H1 (cell line): ENCODE measurements at regions not wholly inside any gene's neighbourhood (a gene's known extent, or its start where the extent isn't known, plus 50 kb on each side); places are given as distances from the start of the nearest gene placed in this dataset.
A peak's percentile ranks its signal among the peaks of the same experiment; 100 is the strongest.

Experiments
- CTCF ChIA-PET: fragments of 300-600 bp; sonication (Branson Sonifier 250); formaldehyde crosslinking; loops from one replicate; lab custom pipeline; 2021; ENCODE audit not compliant: partially characterized antibody; lab: Charles Lee
- POLR2A ChIA-PET: fragments of 300-600 bp; sonication (Branson Sonifier 250); formaldehyde crosslinking; loops from one replicate; lab custom pipeline; 2021; ENCODE audit warnings: inconsistent platforms; ENCODE audit not compliant: partially characterized antibody; lab: Charles Lee
- DNase-seq, 2 experiments: peaks; one replicate each; pipeline versions ENCODE4 v3.0.0 to v3.0.0-alpha.2; 2010 to 2022; ENCODE audit warnings: low spot score in 2 of 2, low read depth in 1 of 2, mixed read lengths in 1 of 2
- FAIRE-seq: peaks from 2 replicates; lab custom pipeline; 2011; peaks lifted over from hg19 to GRCh38; lab: Jason Lieb, UNC
- H2AFZ ChIP-seq: 2 replicates; pipeline ENCODE4 v1.8.1; 2012; ENCODE audit warnings: low read length, inconsistent platforms
- H2AK5ac ChIP-seq: 2 replicates; pipeline ENCODE4 v1.6.1; 2013; ENCODE audit warnings: low read depth, low read length
- H2BK120ac ChIP-seq: replicated peaks from 2 replicates; pipeline ENCODE3; 2013; ENCODE audit warnings: low read depth, low read length, inconsistent platforms
- H2BK12ac ChIP-seq: 2 replicates; pipeline ENCODE4 v1.6.1; 2013; ENCODE audit warnings: low read depth, low read length
- H2BK15ac ChIP-seq: 2 replicates; pipeline ENCODE4 v1.6.1; 2013; ENCODE audit warnings: low read length
- H2BK20ac ChIP-seq: 2 replicates; pipeline ENCODE4 v1.6.1; 2013; ENCODE audit warnings: low read length
- H2BK5ac ChIP-seq: 2 replicates; pipeline ENCODE4 v1.6.1; 2013; ENCODE audit warnings: low read depth, low read length
- H3K14ac ChIP-seq: 2 replicates; pipeline ENCODE4 v1.6.1; 2013; ENCODE audit warnings: inconsistent platforms; ENCODE audit not compliant: insufficient read length
- H3K18ac ChIP-seq: 2 replicates; pipeline ENCODE4 v1.6.1; 2013; ENCODE audit warnings: low read length; ENCODE audit errors: extremely low read depth
- H3K23ac ChIP-seq: 2 replicates; pipeline ENCODE4 v1.6.1; 2013; ENCODE audit warnings: inconsistent platforms; ENCODE audit not compliant: insufficient read length
- H3K23me2 ChIP-seq: 2 replicates; pipeline ENCODE4 v1.6.1; 2013; ENCODE audit warnings: low read depth, low read length
- H3K27ac ChIP-seq: 2 replicates; pipeline ENCODE4 v1.6.1; 2011; ENCODE audit warnings: low read depth, low read length, inconsistent platforms
- H3K27me3 ChIP-seq, 4 experiments: replicated peaks in 1 of 4; 1 replicate in 1 of 4; 2 replicates in 3 of 4; pipeline versions ENCODE4 v1.6.1 to v1.8.1; 2011 to 2013; ENCODE audit warnings: low read length in 3 of 4, mild to moderate bottlenecking in 3 of 4, inconsistent platforms in 2 of 4, mixed read lengths in 2 of 4, moderate library complexity in 1 of 4; ENCODE audit not compliant: control insufficient read depth in 3 of 4, insufficient read depth in 3 of 4; ENCODE audit errors: extremely low read depth in 1 of 4
- H3K36me3 ChIP-seq, 4 experiments: 2 replicates each; pipeline versions ENCODE4 v1.6.1 to v1.8.1; 2011 to 2013; ENCODE audit warnings: mild to moderate bottlenecking in 4 of 4, low read length in 3 of 4, moderate library complexity in 2 of 4, control low read depth in 1 of 4, inconsistent platforms in 1 of 4; ENCODE audit not compliant: insufficient read depth in 4 of 4, control insufficient read depth in 2 of 4
- H3K4ac ChIP-seq: replicated peaks from 2 replicates; pipeline ENCODE3; 2013; ENCODE audit warnings: low read length, low read depth, mixed read lengths, inconsistent platforms; ENCODE audit not compliant: insufficient read length
- H3K4me1 ChIP-seq, 4 experiments: replicated peaks in 1 of 4; 1 replicate in 1 of 4; 2 replicates in 3 of 4; pipeline versions ENCODE4 v1.6.1 to v1.8.1; 2011 to 2013; ENCODE audit warnings: low read length in 3 of 4, inconsistent platforms in 2 of 4, mixed read lengths in 1 of 4; ENCODE audit not compliant: insufficient read depth in 4 of 4, control insufficient read depth in 3 of 4
- H3K4me2 ChIP-seq, 2 experiments: 2 replicates each; pipeline versions ENCODE4 v1.6.1 to v1.8.1; 2011 to 2013; ENCODE audit warnings: low read depth in 2 of 2, low read length in 2 of 2, control low read depth in 1 of 2, inconsistent platforms in 1 of 2, mild to moderate bottlenecking in 1 of 2; ENCODE audit not compliant: insufficient read depth in 1 of 2
- H3K4me3 ChIP-seq, 4 experiments: fragments of 200-600, 300-600 bp in 1 of 4; sonication (generic), shearing (Covaris generic), sonication (Bioruptor Twin) in 1 of 4; 2 replicates each; pipeline versions ENCODE4 v1.5.1 to v1.8.1; 2011 to 2016; ENCODE audit warnings: low read length in 4 of 4, low read depth in 3 of 4, control low read depth in 2 of 4, inconsistent platforms in 2 of 4, mild to moderate bottlenecking in 2 of 4, mixed read lengths in 1 of 4, moderate library complexity in 1 of 4; ENCODE audit not compliant: insufficient read depth in 2 of 4; ENCODE audit errors: extremely low read depth in 1 of 4
- H3K56ac ChIP-seq: replicated peaks from 2 replicates; pipeline ENCODE3; 2013; ENCODE audit warnings: low read depth, mild to moderate bottlenecking, mixed read lengths, low read length, inconsistent platforms; ENCODE audit not compliant: insufficient read length
- H3K79me1 ChIP-seq: 2 replicates; pipeline ENCODE4 v1.6.1; 2013; ENCODE audit warnings: low read depth, low read length, control low read depth
- H3K79me2 ChIP-seq, 2 experiments: 2 replicates each; pipeline versions ENCODE4 v1.6.1 to v1.8.1; 2012 to 2013; ENCODE audit warnings: low read length in 2 of 2, mild to moderate bottlenecking in 2 of 2, inconsistent platforms in 1 of 2; ENCODE audit not compliant: insufficient read depth in 2 of 2, control insufficient read depth in 1 of 2
- H3K9ac ChIP-seq, 4 experiments: replicated peaks in 1 of 4; 1 replicate in 1 of 4; 2 replicates in 3 of 4; pipeline versions ENCODE4 v1.6.1 to v1.8.1; 2011 to 2013; ENCODE audit warnings: low read depth in 3 of 4, low read length in 3 of 4, control low read depth in 2 of 4, mild to moderate bottlenecking in 2 of 4, moderate library complexity in 2 of 4, inconsistent platforms in 1 of 4; ENCODE audit errors: extremely low read depth in 1 of 4
- H3K9me3 ChIP-seq, 2 experiments: 2 replicates each; pipeline versions ENCODE4 v1.6.1 to v1.8.1; 2012 to 2013; ENCODE audit warnings: mild to moderate bottlenecking in 2 of 2, moderate library complexity in 2 of 2, control low read depth in 1 of 2, inconsistent platforms in 1 of 2, low read depth in 1 of 2, low read length in 1 of 2, mixed read lengths in 1 of 2; ENCODE audit not compliant: insufficient read depth in 2 of 2
- H4K20me1 ChIP-seq, 2 experiments: replicated peaks in 1 of 2; 2 replicates each; pipeline versions ENCODE3 to v1.8.1; 2011 to 2013; ENCODE audit warnings: inconsistent platforms in 2 of 2, low read length in 2 of 2, mild to moderate bottlenecking in 1 of 2; ENCODE audit not compliant: insufficient read depth in 2 of 2, control insufficient read depth in 1 of 2
- H4K5ac ChIP-seq: 2 replicates; pipeline ENCODE4 v1.6.1; 2013; ENCODE audit warnings: low read length, low read depth, mixed read lengths, inconsistent platforms; ENCODE audit not compliant: insufficient read length
- H4K8ac ChIP-seq: 2 replicates; pipeline ENCODE4 v1.8.0; 2013; ENCODE audit warnings: mild to moderate bottlenecking, moderate library complexity, low read length, inconsistent platforms; ENCODE audit not compliant: insufficient read depth; ENCODE audit errors: extremely low read depth
- H4K91ac ChIP-seq: replicated peaks from 2 replicates; pipeline ENCODE3; 2013; ENCODE audit warnings: low read length, mixed read lengths, inconsistent platforms; ENCODE audit not compliant: insufficient read length
- ASH2L ChIP-seq: fragments of 200-600, 300-600 bp; sonication (generic); IDR thresholded peaks from one replicate; pipeline ENCODE4 v1.7.1; 2017; ENCODE audit warnings: low read length
- ATF2 ChIP-seq: IDR thresholded peaks from 2 replicates; pipeline ENCODE4 v1.6.1; 2012; ENCODE audit warnings: low read length, inconsistent platforms
- CHD2 ChIP-seq: IDR thresholded peaks from 2 replicates; pipeline ENCODE4 v1.6.1; 2012; ENCODE audit warnings: low read length, improper control_type of control experiment
- EZH2 ChIP-seq: fragments of 200-600 bp; sonication (generic); IDR thresholded peaks from 2 replicates; pipeline ENCODE4 v1.7.1; 2012; ENCODE audit warnings: low read depth, mild to moderate bottlenecking, moderate library complexity, low read length, inconsistent platforms; ENCODE audit not compliant: severe bottlenecking
- HDAC6 ChIP-seq: IDR thresholded peaks from one replicate; pipeline ENCODE4 v1.7.1; 2012; ENCODE audit warnings: low read depth, mild to moderate bottlenecking, inconsistent platforms, low read length, moderate library complexity
- RNF2 ChIP-seq: fragments of 200-900, 300-1000 bp; sonication (generic); IDR thresholded peaks from 2 replicates; pipeline ENCODE4 v1.7.1; 2016; ENCODE audit warnings: borderline replicate concordance, low read depth, mild to moderate bottlenecking, antibody characterized with exemption, low read length; ENCODE audit not compliant: poor library complexity, severe bottlenecking; ENCODE audit errors: missing control alignments
- SP1 ChIP-seq: IDR thresholded peaks from 2 replicates; pipeline ENCODE4 v1.6.1; 2011; ENCODE audit warnings: low read depth, low read length
- SUZ12 ChIP-seq: fragments of 200-600 bp; sonication (generic); IDR thresholded peaks from 2 replicates; pipeline ENCODE4 v1.6.1; 2012; ENCODE audit warnings: mild to moderate bottlenecking, inconsistent platforms, low read length, moderate library complexity, mixed read lengths
- YY1 ChIP-seq: IDR thresholded peaks from 2 replicates; pipeline ENCODE4 v1.6.1; 2011; ENCODE audit warnings: low read depth, mild to moderate bottlenecking, low read length
- WGBS, 2 experiments: shearing (Covaris generic) in 1 of 2; methylation state at CpG; one replicate each; pipeline versions ENCODE4 v1.1.6 to v1.1.7; 2013 to 2015; ENCODE audit warnings: low lambda C conversion rate in 2 of 2, mixed read lengths in 2 of 2, inconsistent platforms in 1 of 2, low coverage in 1 of 2, missing lambda C conversion rate in 1 of 2; ENCODE audit not compliant: insufficient replicate concordance in 2 of 2, insufficient coverage in 1 of 2, insufficient read length in 1 of 2; ENCODE audit errors: extremely low coverage in 1 of 2, missing lambda C conversion rate in 1 of 2; 5-methylcytosine and 5-hydroxymethylcytosine counted together

DNA sequence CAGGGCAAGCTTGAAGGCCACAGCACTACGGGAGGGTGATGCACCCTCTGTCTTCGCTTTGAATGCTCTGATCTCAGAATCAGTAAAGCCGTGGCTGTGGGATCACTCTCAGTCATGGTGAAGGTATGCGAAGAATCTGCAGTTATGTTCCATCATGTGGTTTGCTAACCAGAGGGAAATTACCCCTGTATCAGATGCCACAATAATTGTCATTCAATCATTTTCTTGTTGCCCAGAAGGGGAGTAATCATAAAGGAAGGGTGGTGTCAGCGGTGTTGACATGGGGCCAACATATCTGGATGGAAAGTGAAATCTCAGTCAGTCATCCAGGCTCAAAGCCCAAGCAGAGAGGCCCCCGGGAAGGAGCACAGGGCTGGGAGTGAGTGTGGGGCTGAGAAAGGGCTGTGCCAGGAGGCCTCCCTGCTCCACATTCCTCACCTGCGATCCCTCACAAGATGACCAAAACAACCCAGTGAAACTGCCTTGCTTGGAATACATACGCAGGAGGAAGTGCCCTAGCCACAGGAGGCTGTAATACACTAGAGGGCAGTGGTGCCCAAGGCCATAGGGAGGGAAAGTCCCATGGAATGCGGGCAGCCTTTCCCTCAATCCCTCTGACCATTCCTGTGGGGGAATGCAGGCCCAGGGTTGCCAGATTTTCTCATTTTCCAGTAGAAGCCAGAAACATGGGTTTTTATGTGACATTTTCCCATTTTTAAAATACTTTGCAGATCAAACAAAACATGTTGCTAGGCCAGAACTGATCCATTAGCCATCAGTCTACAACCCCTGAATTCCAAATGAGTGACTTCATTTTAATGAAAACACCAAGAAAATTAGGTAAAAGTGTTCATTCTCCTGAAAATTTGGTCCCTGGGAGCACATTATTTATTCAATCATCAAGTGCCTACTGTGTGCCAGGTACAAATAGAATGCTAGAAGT, 95.7 kb upstream of the VANGL1 start:
- no peaks in the 10 kb centered on the region for H3K79me2 ChIP-seq
- ChIA-PET POLR2A (no interaction called here), CTCF (interaction anchor here (0.8 to 2.1 kb wide), 6 partner anchors 19 to 403 kb away, joined by 3 to 6 read pairs (median 6); no protein-coding TSS in a partner anchor)
- H4K8ac ChIP-seq, result 0 out of 2 replicates have a peak overlapping the region, but pooled peaks have one; percentile 66
- no peak overlapping the region for H3K4ac ChIP-seq
- 0 out of 2 replicates have a peak overlapping the region, but pooled peaks have one; percentile 51 for H2BK20ac ChIP-seq
- 54% methylated on average over 9 of the region's 9 CpGs; no CpG with 5 or more reads in 1 of the 2 experiments for WGBS, 2 experiments
- no peak overlapping the region for H3K4me3 ChIP-seq
- no peaks in the 10 kb centered on the region for H4K20me1 ChIP-seq
- H3K4me2 ChIP-seq, result 0 out of 4 replicates have a peak overlapping the region, but pooled peaks of 1 of the 2 experiments have one; percentile 26
- H3K23ac ChIP-seq, result no peak overlapping the region
- peak overlapping the region; percentile 41 for H3K27ac ChIP-seq
- peak overlapping the region; percentile 86; the same call in 1 of the 2 replicates for H2BK12ac ChIP-seq
- H3K27me3 ChIP-seq, result no peaks in the 10 kb centered on the region
- no peak overlapping the region for H2AK5ac ChIP-seq
- DNase-seq (peak; percentile 56 to 67), FAIRE-seq (peak; percentile 88)
- H2AFZ ChIP-seq, result peak overlapping the region; percentile 88
- H3K18ac ChIP-seq, result no peak overlapping the region; the same call in 1 of the 2 replicates
- H3K9me3 ChIP-seq, result no peaks in the 10 kb centered on the region
- H3K79me1 ChIP-seq, result no peaks in the 10 kb centered on the region
- H2BK120ac ChIP-seq, result no peak overlapping the region
- H3K23me2 ChIP-seq, result no peaks in the 10 kb centered on the region
- H3K14ac ChIP-seq, result no peak overlapping the region
- no peaks in the 10 kb centered on the region for H3K36me3 ChIP-seq
- H3K4me1 ChIP-seq, result peaks cover 0 to 10% (median 4%) of the 10 kb centered on the region in 4 experiments; a peak in 5 of 7 replicates
- H3K9ac ChIP-seq, result no peak overlapping the region
- no peak overlapping the region for H2BK5ac ChIP-seq
- no peak overlapping the region; the same call in 1 of the 2 replicates for H2BK15ac ChIP-seq
- H3K56ac ChIP-seq, result no peak overlapping the region
- H4K91ac ChIP-seq, result peak overlapping the region; percentile 57
- H4K5ac ChIP-seq, result no peak overlapping the region
- peak; percentile 78 for TF ChIP-seq YY1
- TF ChIP-seq ATF2, result no peak; the same call in 1 of the 2 replicates
- peak; percentile 62 for TF ChIP-seq ASH2L
- TF ChIP-seq SP1, result 0 out of 2 replicates have a peak, but pooled peaks have one; percentile 55
- TF ChIP-seq CHD2, result 0 out of 2 replicates have a peak, but pooled peaks have one; percentile 53
- no peak for TF ChIP-seq SUZ12
- TF ChIP-seq EZH2, result no peak
- TF ChIP-seq RNF2, result no peak
- TF ChIP-seq HDAC6, result no peak
